GM23338 (cell line): ENCODE measurements at regions not wholly inside any gene's neighbourhood (a gene's known extent, or its start where the extent isn't known, plus 50 kb on each side); places are given as distances from the start of the nearest gene placed in this dataset.

ENCODE experiments used
- ATAC-seq: fragments of 200-7000 bp; cut with Tn5 transposase; 3 replicates; pipeline ENCODE4 v1.9.1; 2020
- DNase-seq: peaks from one replicate; pipeline ENCODE4 v3.0.0-alpha.2; 2015; ENCODE audit warnings: low spot score
- H2AFZ ChIP-seq: fragments of 200-600 bp; sonication (generic); 2 replicates; pipeline ENCODE4 v1.8.0; 2016; ENCODE audit warnings: antibody characterized with exemption, mild to moderate bottlenecking, moderate library complexity
- H3F3A ChIP-seq: fragments of 200-600 bp; sonication (generic); replicated peaks from 2 replicates; pipeline ENCODE4 v1.8.0; 2017; ENCODE audit warnings: antibody characterized with exemption, mixed run types, low read depth
- H3K27ac ChIP-seq: fragments of 200-600 bp; sonication (generic); 2 replicates; pipeline ENCODE4 v1.6.1; 2016; ENCODE audit warnings: low read depth
- H3K27me3 ChIP-seq: fragments of 200-600 bp; sonication (generic); 2 replicates; pipeline ENCODE4 v1.8.0; 2016; ENCODE audit warnings: mild to moderate bottlenecking, mixed run types, moderate library complexity; ENCODE audit not compliant: insufficient read depth
- H3K36me3 ChIP-seq: fragments of 200-600 bp; sonication (generic); 2 replicates; pipeline ENCODE4 v1.8.0; 2016; ENCODE audit warnings: mild to moderate bottlenecking; ENCODE audit not compliant: insufficient read depth
- H3K4me1 ChIP-seq: fragments of 200-600 bp; sonication (generic); 2 replicates; pipeline ENCODE4 v1.8.0; 2016; ENCODE audit warnings: mild to moderate bottlenecking, moderate library complexity; ENCODE audit not compliant: insufficient read depth
- H3K4me2 ChIP-seq: fragments of 200-600 bp; sonication (generic); 2 replicates; pipeline ENCODE4 v1.7.1; 2017; ENCODE audit warnings: mixed run types
- H3K4me3 ChIP-seq: fragments of 200-600 bp; sonication (generic); 2 replicates; pipeline ENCODE4 v1.6.1; 2016; ENCODE audit warnings: mixed run types
- H3K79me2 ChIP-seq: fragments of 200-600 bp; sonication (generic); replicated peaks from 2 replicates; pipeline ENCODE4 v1.8.0; 2017; ENCODE audit warnings: mild to moderate bottlenecking; ENCODE audit not compliant: insufficient read depth
- H3K9me2 ChIP-seq: fragments of 200-600 bp; sonication (generic); 2 replicates; pipeline ENCODE4 v1.8.0; 2017; ENCODE audit not compliant: insufficient read depth
- H4K20me1 ChIP-seq: fragments of 200-600 bp; sonication (generic); replicated peaks from 2 replicates; pipeline ENCODE4 v1.8.0; 2017; ENCODE audit warnings: mild to moderate bottlenecking; ENCODE audit not compliant: insufficient read depth
- H3K27ac Mint-ChIP-seq: 2 replicates; pipeline ENCODE4 v1.8.0; 2020; ENCODE audit warnings: inconsistent platforms, mild to moderate bottlenecking, moderate library complexity, mixed read lengths
- H3K27me3 Mint-ChIP-seq: 3 replicates; pipeline ENCODE4 v1.8.0; 2022; ENCODE audit warnings: low read depth, mild to moderate bottlenecking, moderate library complexity, mixed read lengths, inconsistent platforms; ENCODE audit not compliant: insufficient read depth, poor library complexity
- H3K36me3 Mint-ChIP-seq: 3 replicates; pipeline ENCODE4 v1.8.0; 2021; ENCODE audit warnings: low read depth, mild to moderate bottlenecking, inconsistent platforms, moderate library complexity, mixed read lengths
- H3K4me1 Mint-ChIP-seq: 3 replicates; pipeline ENCODE4 v1.8.0; 2020; ENCODE audit warnings: mild to moderate bottlenecking, inconsistent platforms, mixed read lengths
- H3K4me3 Mint-ChIP-seq: 3 replicates; pipeline ENCODE4 v1.8.0; 2021; ENCODE audit warnings: moderate library complexity, mild to moderate bottlenecking, inconsistent platforms, mixed read lengths
- H3K9me3 Mint-ChIP-seq: 3 replicates; pipeline ENCODE4 v1.8.0; 2020; ENCODE audit warnings: moderate library complexity, mild to moderate bottlenecking, inconsistent platforms, mixed read lengths
- CREB1 ChIP-seq: fragments of 250-450 bp; sonication (Bioruptor Pico); IDR thresholded peaks from 2 replicates; pipeline ENCODE4 v1.5.0; 2020; ENCODE audit warnings: low read depth, mild to moderate bottlenecking, moderate library complexity
- EZH2 ChIP-seq: fragments of 200-600 bp; sonication (generic); IDR thresholded peaks from one replicate; pipeline ENCODE4 v1.8.0; 2017; ENCODE audit warnings: antibody characterized with exemption, mild to moderate bottlenecking, low read depth; ENCODE audit not compliant: unreplicated experiment
- EZH2phosphoT487 ChIP-seq: fragments of 200-600 bp; sonication (generic); IDR thresholded peaks from one replicate; pipeline ENCODE4 v1.8.1; 2018; ENCODE audit warnings: antibody characterized with exemption; ENCODE audit not compliant: unreplicated experiment
- JUNB ChIP-seq: IDR thresholded peaks from one replicate; pipeline ENCODE4 v1.6.1; 2016; ENCODE audit warnings: antibody characterized with exemption; ENCODE audit not compliant: unreplicated experiment
- POLR2AphosphoS5 ChIP-seq: IDR thresholded peaks from 2 replicates; pipeline ENCODE4 v1.6.1; 2016; ENCODE audit warnings: antibody characterized with exemption, low read depth
- STAT1 ChIP-seq: IDR thresholded peaks from one replicate; pipeline ENCODE4 v1.6.1; 2016; ENCODE audit warnings: antibody characterized with exemption; ENCODE audit not compliant: unreplicated experiment
- ZNF114 ChIP-seq: fragments of 250-450 bp; sonication (Bioruptor Pico); IDR thresholded peaks from 2 replicates; pipeline ENCODE4 v1.5.0; 2020; ENCODE audit warnings: mild to moderate bottlenecking, moderate library complexity
- ZNF331 ChIP-seq: fragments of 250-450 bp; sonication (Bioruptor Pico); IDR thresholded peaks from 2 replicates; pipeline ENCODE4 v1.5.0; 2020; ENCODE audit warnings: low read depth, mild to moderate bottlenecking, moderate library complexity
- TF ChIP-seq, protein P1 (sequence below): fragments of 250-450 bp; sonication (Bioruptor Pico); IDR thresholded peaks from 2 replicates; pipeline ENCODE4 v1.5.0; 2020; ENCODE audit warnings: mild to moderate bottlenecking, moderate library complexity
- TF ChIP-seq, protein P2 (sequence below): IDR thresholded peaks from one replicate; pipeline ENCODE4 v1.6.1; 2018; ENCODE audit warnings: antibody characterized with exemption; ENCODE audit not compliant: unreplicated experiment
- TF ChIP-seq, protein P3 (sequence below): IDR thresholded peaks from 2 replicates; pipeline ENCODE4 v1.6.1; 2016; ENCODE audit warnings: antibody characterized with exemption
- TF ChIP-seq, protein P4 (sequence below), 2 experiments: fragments of 200-600 bp in 1 of 2; sonication (generic) in 1 of 2; conservative IDR thresholded peaks; 2 replicates each; pipeline versions ENCODE4 v1.5.1 to v1.6.1; 2016 to 2017; ENCODE audit warnings: antibody characterized with exemption in 2 of 2, low read depth in 2 of 2, mild to moderate bottlenecking in 2 of 2, moderate library complexity in 1 of 2

DNA sequence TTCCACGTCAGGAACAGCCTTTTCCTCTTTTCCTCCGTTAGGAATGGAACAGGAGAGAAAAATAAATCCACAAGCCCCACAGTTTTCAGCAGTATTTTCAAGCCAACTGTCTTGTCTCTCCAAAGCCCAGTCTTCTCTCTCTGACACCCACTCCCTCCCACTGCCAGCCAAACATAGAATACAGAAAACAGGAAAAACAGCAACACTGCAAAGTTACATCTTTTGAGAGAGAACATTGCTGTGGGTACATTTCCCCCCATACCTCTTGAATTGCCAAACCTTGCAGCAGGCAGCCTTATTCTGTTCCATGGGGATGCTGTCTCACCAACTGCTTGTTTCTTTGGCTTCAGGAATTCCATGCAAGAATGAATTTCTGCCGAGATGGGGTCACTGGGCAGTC is 355.7 kb upstream of the UMPS start:
- Histone ChIP-seq H3F3A (no peaks in the 10 kb centered on the region), H3K4me2 (no peak overlapping the region), H4K20me1 (no peaks in the 10 kb centered on the region), H3K9me2 (no peaks in the 10 kb centered on the region), H3K27me3 (no peaks in the 10 kb centered on the region), H3K79me2 (no peaks in the 10 kb centered on the region), H2AFZ (no peak overlapping the region), H3K4me3 (no peak overlapping the region), H3K4me1 (peaks cover 15% of the 10 kb centered on the region), H3K36me3 (no peaks in the 10 kb centered on the region), H3K27ac (no peak overlapping the region)
- ATAC-seq: no peak
- no peak overlapping the region for H3K27ac Mint-ChIP-seq
- TF ChIP-seq JUNB: no peak
- TF ChIP-seq, protein P1, sequence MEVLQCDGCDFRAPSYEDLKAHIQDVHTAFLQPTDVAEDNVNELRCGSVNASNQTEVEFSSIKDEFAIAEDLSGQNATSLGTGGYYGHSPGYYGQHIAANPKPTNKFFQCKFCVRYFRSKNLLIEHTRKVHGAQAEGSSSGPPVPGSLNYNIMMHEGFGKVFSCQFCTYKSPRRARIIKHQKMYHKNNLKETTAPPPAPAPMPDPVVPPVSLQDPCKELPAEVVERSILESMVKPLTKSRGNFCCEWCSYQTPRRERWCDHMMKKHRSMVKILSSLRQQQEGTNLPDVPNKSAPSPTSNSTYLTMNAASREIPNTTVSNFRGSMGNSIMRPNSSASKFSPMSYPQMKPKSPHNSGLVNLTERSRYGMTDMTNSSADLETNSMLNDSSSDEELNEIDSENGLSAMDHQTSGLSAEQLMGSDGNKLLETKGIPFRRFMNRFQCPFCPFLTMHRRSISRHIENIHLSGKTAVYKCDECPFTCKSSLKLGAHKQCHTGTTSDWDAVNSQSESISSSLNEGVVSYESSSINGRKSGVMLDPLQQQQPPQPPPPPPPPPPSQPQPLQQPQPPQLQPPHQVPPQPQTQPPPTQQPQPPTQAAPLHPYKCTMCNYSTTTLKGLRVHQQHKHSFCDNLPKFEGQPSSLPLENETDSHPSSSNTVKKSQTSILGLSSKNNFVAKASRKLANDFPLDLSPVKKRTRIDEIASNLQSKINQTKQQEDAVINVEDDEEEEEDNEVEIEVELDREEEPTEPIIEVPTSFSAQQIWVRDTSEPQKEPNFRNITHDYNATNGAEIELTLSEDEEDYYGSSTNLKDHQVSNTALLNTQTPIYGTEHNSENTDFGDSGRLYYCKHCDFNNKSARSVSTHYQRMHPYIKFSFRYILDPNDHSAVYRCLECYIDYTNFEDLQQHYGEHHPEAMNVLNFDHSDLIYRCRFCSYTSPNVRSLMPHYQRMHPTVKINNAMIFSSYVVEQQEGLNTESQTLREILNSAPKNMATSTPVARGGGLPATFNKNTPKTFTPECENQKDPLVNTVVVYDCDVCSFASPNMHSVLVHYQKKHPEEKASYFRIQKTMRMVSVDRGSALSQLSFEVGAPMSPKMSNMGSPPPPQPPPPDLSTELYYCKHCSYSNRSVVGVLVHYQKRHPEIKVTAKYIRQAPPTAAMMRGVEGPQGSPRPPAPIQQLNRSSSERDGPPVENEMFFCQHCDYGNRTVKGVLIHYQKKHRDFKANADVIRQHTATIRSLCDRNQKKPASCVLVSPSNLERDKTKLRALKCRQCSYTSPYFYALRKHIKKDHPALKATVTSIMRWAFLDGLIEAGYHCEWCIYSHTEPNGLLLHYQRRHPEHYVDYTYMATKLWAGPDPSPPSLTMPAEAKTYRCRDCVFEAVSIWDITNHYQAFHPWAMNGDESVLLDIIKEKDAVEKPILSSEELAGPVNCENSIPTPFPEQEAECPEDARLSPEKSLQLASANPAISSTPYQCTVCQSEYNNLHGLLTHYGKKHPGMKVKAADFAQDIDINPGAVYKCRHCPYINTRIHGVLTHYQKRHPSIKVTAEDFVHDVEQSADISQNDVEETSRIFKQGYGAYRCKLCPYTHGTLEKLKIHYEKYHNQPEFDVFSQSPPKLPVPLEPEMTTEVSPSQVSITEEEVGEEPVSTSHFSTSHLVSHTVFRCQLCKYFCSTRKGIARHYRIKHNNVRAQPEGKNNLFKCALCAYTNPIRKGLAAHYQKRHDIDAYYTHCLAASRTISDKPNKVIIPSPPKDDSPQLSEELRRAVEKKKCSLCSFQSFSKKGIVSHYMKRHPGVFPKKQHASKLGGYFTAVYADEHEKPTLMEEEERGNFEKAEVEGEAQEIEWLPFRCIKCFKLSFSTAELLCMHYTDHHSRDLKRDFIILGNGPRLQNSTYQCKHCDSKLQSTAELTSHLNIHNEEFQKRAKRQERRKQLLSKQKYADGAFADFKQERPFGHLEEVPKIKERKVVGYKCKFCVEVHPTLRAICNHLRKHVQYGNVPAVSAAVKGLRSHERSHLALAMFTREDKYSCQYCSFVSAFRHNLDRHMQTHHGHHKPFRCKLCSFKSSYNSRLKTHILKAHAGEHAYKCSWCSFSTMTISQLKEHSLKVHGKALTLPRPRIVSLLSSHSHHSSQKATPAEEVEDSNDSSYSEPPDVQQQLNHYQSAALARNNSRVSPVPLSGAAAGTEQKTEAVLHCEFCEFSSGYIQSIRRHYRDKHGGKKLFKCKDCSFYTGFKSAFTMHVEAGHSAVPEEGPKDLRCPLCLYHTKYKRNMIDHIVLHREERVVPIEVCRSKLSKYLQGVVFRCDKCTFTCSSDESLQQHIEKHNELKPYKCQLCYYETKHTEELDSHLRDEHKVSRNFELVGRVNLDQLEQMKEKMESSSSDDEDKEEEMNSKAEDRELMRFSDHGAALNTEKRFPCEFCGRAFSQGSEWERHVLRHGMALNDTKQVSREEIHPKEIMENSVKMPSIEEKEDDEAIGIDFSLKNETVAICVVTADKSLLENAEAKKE (CRISPR knock-in tag): no peak
- TF ChIP-seq ZNF114: no peak
- TF ChIP-seq, protein P2, sequence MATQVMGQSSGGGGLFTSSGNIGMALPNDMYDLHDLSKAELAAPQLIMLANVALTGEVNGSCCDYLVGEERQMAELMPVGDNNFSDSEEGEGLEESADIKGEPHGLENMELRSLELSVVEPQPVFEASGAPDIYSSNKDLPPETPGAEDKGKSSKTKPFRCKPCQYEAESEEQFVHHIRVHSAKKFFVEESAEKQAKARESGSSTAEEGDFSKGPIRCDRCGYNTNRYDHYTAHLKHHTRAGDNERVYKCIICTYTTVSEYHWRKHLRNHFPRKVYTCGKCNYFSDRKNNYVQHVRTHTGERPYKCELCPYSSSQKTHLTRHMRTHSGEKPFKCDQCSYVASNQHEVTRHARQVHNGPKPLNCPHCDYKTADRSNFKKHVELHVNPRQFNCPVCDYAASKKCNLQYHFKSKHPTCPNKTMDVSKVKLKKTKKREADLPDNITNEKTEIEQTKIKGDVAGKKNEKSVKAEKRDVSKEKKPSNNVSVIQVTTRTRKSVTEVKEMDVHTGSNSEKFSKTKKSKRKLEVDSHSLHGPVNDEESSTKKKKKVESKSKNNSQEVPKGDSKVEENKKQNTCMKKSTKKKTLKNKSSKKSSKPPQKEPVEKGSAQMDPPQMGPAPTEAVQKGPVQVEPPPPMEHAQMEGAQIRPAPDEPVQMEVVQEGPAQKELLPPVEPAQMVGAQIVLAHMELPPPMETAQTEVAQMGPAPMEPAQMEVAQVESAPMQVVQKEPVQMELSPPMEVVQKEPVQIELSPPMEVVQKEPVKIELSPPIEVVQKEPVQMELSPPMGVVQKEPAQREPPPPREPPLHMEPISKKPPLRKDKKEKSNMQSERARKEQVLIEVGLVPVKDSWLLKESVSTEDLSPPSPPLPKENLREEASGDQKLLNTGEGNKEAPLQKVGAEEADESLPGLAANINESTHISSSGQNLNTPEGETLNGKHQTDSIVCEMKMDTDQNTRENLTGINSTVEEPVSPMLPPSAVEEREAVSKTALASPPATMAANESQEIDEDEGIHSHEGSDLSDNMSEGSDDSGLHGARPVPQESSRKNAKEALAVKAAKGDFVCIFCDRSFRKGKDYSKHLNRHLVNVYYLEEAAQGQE: no peak
- no peak for TF ChIP-seq EZH2phosphoT487
- no peak for TF ChIP-seq CREB1 (CRISPR knock-in tag)
- TF ChIP-seq POLR2AphosphoS5: no peak
- TF ChIP-seq, protein P3, sequence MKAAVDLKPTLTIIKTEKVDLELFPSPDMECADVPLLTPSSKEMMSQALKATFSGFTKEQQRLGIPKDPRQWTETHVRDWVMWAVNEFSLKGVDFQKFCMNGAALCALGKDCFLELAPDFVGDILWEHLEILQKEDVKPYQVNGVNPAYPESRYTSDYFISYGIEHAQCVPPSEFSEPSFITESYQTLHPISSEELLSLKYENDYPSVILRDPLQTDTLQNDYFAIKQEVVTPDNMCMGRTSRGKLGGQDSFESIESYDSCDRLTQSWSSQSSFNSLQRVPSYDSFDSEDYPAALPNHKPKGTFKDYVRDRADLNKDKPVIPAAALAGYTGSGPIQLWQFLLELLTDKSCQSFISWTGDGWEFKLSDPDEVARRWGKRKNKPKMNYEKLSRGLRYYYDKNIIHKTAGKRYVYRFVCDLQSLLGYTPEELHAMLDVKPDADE: no peak
- TF ChIP-seq ZNF331 (CRISPR knock-in tag): no peak
- TF ChIP-seq, protein P4, sequence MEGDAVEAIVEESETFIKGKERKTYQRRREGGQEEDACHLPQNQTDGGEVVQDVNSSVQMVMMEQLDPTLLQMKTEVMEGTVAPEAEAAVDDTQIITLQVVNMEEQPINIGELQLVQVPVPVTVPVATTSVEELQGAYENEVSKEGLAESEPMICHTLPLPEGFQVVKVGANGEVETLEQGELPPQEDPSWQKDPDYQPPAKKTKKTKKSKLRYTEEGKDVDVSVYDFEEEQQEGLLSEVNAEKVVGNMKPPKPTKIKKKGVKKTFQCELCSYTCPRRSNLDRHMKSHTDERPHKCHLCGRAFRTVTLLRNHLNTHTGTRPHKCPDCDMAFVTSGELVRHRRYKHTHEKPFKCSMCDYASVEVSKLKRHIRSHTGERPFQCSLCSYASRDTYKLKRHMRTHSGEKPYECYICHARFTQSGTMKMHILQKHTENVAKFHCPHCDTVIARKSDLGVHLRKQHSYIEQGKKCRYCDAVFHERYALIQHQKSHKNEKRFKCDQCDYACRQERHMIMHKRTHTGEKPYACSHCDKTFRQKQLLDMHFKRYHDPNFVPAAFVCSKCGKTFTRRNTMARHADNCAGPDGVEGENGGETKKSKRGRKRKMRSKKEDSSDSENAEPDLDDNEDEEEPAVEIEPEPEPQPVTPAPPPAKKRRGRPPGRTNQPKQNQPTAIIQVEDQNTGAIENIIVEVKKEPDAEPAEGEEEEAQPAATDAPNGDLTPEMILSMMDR (conservative IDR thresholded peaks at IDR 0.05; ENCODE audit: low read depth in 2 of 2): no peak
- TF ChIP-seq STAT1: no peak
- no peak for TF ChIP-seq EZH2
- peaks cover 32% of the 10 kb centered on the region for H3K4me1 Mint-ChIP-seq
- peaks cover 5% of the 10 kb centered on the region; the same call in 2 of the 3 replicates for H3K9me3 Mint-ChIP-seq
- peaks cover 7% of the 10 kb centered on the region; the same call in 2 of the 3 replicates for H3K36me3 Mint-ChIP-seq
- DNase-seq: no peak
- H3K4me3 Mint-ChIP-seq: no peak overlapping the region
- H3K27me3 Mint-ChIP-seq: peaks cover 4% of the 10 kb centered on the region
